ENCODE measurements at regions not wholly inside any gene's neighbourhood (a gene's known extent, or its start where the extent isn't known, plus 50 kb on each side); places are given as distances from the start of the nearest gene placed in this dataset.

GRCh38 chr4:100079264-100079663 lies 111.0 kb downstream of the DDIT4L start:
- TF ChIP-seq, protein P1, sequence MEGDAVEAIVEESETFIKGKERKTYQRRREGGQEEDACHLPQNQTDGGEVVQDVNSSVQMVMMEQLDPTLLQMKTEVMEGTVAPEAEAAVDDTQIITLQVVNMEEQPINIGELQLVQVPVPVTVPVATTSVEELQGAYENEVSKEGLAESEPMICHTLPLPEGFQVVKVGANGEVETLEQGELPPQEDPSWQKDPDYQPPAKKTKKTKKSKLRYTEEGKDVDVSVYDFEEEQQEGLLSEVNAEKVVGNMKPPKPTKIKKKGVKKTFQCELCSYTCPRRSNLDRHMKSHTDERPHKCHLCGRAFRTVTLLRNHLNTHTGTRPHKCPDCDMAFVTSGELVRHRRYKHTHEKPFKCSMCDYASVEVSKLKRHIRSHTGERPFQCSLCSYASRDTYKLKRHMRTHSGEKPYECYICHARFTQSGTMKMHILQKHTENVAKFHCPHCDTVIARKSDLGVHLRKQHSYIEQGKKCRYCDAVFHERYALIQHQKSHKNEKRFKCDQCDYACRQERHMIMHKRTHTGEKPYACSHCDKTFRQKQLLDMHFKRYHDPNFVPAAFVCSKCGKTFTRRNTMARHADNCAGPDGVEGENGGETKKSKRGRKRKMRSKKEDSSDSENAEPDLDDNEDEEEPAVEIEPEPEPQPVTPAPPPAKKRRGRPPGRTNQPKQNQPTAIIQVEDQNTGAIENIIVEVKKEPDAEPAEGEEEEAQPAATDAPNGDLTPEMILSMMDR (conservative IDR thresholded peaks at IDR 0.05; ENCODE audit: low read length), result no peak
- TF ChIP-seq EZH2phosphoT487 (IDR thresholded peaks at IDR 0.05; ENCODE audit: borderline replicate concordance, low read depth, low read length), result no peak
